Activated CD8-positive, alpha-beta T cell treated with anti-CD3 and anti-CD28 coated beads for 36 hours (primary cell): ENCODE measurements at regions not wholly inside any gene's neighbourhood (a gene's known extent, or its start where the extent isn't known, plus 50 kb on each side); places are given as distances from the start of the nearest gene placed in this dataset.

Experiments used
- ATAC-seq: fragments of 200-7000 bp; cut with Tn5 transposase; one replicate; pipeline ENCODE4 v1.10.0; 2021; ENCODE audit warnings: mild to moderate bottlenecking, moderate library complexity
- CTCF ChIA-PET: fragments of 350-600 bp; sonication (Branson Sonifier 250); formaldehyde crosslinking; loops from one replicate; lab custom pipeline; 2021; ENCODE audit warnings: antibody characterized with exemption; lab: Charles Lee
- POLR2A ChIA-PET: fragments of 350-600 bp; sonication (Branson Sonifier 250); formaldehyde crosslinking; loops from one replicate; lab custom pipeline; 2021; ENCODE audit warnings: antibody characterized with exemption; lab: Charles Lee
- DNase-seq: peaks from one replicate; pipeline ENCODE4 v3.0.0-alpha.2; 2020
- H3K27ac Mint-ChIP-seq: one replicate; pipeline ENCODE4 v1.8.0; 2021; ENCODE audit warnings: mild to moderate bottlenecking, mixed read lengths
- H3K27me3 Mint-ChIP-seq: one replicate; pipeline ENCODE4 v1.8.0; 2021; ENCODE audit warnings: mixed read lengths
- H3K36me3 Mint-ChIP-seq: one replicate; pipeline ENCODE4 v1.8.0; 2021; ENCODE audit warnings: low read depth, mixed read lengths
- H3K4me1 Mint-ChIP-seq: one replicate; pipeline ENCODE4 v1.8.0; 2021; ENCODE audit warnings: low read depth, mixed read lengths
- H3K4me3 Mint-ChIP-seq: one replicate; pipeline ENCODE4 v1.8.0; 2021; ENCODE audit warnings: mild to moderate bottlenecking, moderate library complexity, mixed read lengths
- H3K9me3 Mint-ChIP-seq: one replicate; pipeline ENCODE4 v1.8.0; 2021; ENCODE audit warnings: mixed read lengths
- CTCF ChIP-seq: fragments of 200-600 bp; IDR thresholded peaks from one replicate; pipeline ENCODE4 v1.8.0; 2022; ENCODE audit warnings: antibody characterized with exemption, mild to moderate bottlenecking
- intact Hi-C: fragments of 100-400 bp; cut with micrococcal nuclease; formaldehyde crosslinking; loops from one replicate; pipeline ENCODE4 v1.10.0; 2022

- TF ChIP-seq CTCF, result no peak
- Mint-ChIP-seq H3K36me3 (no peaks in the 10 kb centered on the region), H3K4me3 (no peak overlapping the region), H3K9me3 (no peaks in the 10 kb centered on the region), H3K27ac (no peak overlapping the region), H3K4me1 (no peaks in the 10 kb centered on the region), H3K27me3 (peaks cover 4% of the 10 kb centered on the region)
- no peak for DNase-seq
- ChIA-PET CTCF (no interaction called here), POLR2A (no interaction called here)
- intact Hi-C loops, result no loop called here
- ATAC-seq, result no peak
Observed at GRCh38 chr10:33532901-33533300, 198.4 kb upstream of the NRP1 start.

GRCh38 chr10:33529234-33529633, 194.8 kb upstream of the NRP1 start:
- Mint-ChIP-seq H3K9me3 (no peaks in the 10 kb centered on the region), H3K4me1 (no peaks in the 10 kb centered on the region), H3K27ac (no peak overlapping the region), H3K36me3 (no peaks in the 10 kb centered on the region), H3K27me3 (peaks cover 2% of the 10 kb centered on the region), H3K4me3 (no peak overlapping the region)
- DNase-seq, result no peak
- intact Hi-C loops, result no loop called here
- ChIA-PET POLR2A (no interaction called here), CTCF (no interaction called here)
- no peak for ATAC-seq
- no peak for TF ChIP-seq CTCF

GRCh38 chr10:33524966-33525365, 190.5 kb upstream of the NRP1 start:
- POLR2A ChIA-PET, result no interaction called here
- no peak for DNase-seq

DNA sequence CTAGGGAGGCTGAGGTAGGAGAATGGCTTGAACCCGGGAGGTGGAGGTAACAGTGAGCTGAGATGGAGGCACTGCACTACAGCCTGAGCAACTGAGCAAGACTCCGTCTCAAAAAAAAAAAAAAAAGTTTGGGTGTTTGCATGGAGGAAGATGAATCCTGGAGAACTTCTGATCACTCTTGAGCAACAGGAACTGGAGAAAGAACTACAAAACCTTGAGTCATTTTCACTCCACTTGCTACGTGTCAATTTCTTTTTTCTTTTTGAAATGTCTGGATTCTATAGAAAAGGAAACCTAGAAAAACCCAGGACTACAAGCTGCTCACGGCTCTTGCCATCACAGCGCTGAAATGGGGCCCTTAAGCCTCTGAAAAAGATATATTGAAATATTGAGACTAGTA, 189.6 kb upstream of the NRP1 start:
- no peaks in the 10 kb centered on the region for H3K9me3 Mint-ChIP-seq
- no peaks in the 10 kb centered on the region for H3K36me3 Mint-ChIP-seq
- H3K4me3 Mint-ChIP-seq, result no peak overlapping the region
- ATAC-seq (no peak), DNase-seq (no peak)
- H3K4me1 Mint-ChIP-seq, result no peaks in the 10 kb centered on the region
- H3K27ac Mint-ChIP-seq, result no peak overlapping the region
- peaks cover 16% of the 10 kb centered on the region for H3K27me3 Mint-ChIP-seq
- ChIA-PET POLR2A (no interaction called here), CTCF (no interaction called here)
- no peak for TF ChIP-seq CTCF
- intact Hi-C loops, result no loop called here

More at GRCh38 chr10:33524966-33525365, 190.5 kb upstream of the NRP1 start:
- no peaks in the 10 kb centered on the region for H3K4me1 Mint-ChIP-seq
- no peak overlapping the region for H3K27ac Mint-ChIP-seq
- no peak overlapping the region for H3K4me3 Mint-ChIP-seq
- intact Hi-C loops, result no loop called here
- CTCF ChIA-PET, result no interaction called here
- no peak for TF ChIP-seq CTCF
- no peaks in the 10 kb centered on the region for H3K9me3 Mint-ChIP-seq
- ATAC-seq, result no peak
- H3K27me3 Mint-ChIP-seq, result peaks cover 13% of the 10 kb centered on the region
- no peaks in the 10 kb centered on the region for H3K36me3 Mint-ChIP-seq

- ChIA-PET CTCF (no interaction called here), POLR2A (no interaction called here)
- Mint-ChIP-seq H3K36me3 (no peaks in the 10 kb centered on the region), H3K27ac (no peak overlapping the region), H3K4me3 (no peak overlapping the region), H3K9me3 (no peaks in the 10 kb centered on the region), H3K27me3 (peaks cover 16% of the 10 kb centered on the region), H3K4me1 (no peaks in the 10 kb centered on the region)
- no peak for ATAC-seq
- intact Hi-C loops, result no loop called here
- DNase-seq, result no peak
- TF ChIP-seq CTCF, result no peak
Observed at GRCh38 chr10:33523236-33523792, 188.8 kb upstream of the NRP1 start.
